ENCODE measurements at regions not wholly inside any gene's neighbourhood (a gene's known extent, or its start where the extent isn't known, plus 50 kb on each side); places are given as distances from the start of the nearest gene placed in this dataset.
"Not testable (repeated sequence)": the region's sequence is repeated elsewhere in the genome, so short reads cannot be mapped to it uniquely, and the experiment has no call there.

DNA sequence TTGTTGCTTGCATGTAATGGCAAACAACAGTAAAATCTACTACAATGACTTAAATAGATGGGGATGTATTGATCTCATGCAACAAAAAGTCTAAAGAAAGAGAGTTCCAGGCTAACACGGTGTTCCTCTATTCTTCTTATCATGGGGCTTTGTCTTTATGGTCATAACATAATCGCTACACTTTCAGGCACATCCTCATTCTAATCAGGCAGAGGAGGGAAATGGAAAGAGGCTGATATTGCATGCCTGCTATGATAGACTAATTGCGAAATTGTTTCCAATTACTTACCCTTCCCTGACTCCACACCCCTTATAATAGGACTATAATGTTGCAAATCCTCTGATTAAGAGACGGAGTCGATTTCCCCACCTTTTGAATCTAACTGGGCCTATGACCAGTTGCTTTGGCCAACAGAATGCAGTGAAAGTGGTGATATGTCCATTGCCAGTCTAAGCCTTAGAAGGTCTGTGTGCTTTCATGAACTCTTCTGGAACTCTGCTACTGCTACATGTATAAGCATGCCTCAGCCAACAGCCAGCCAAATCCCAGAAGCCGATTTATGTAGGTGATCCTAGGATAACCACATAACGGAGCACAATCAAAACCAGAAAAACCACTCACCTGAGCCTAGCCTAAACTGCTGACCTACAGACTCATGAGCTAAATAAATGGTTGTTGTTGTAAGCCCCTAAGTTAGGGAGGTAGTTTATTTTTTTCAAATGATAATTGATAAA, 180.3 kb upstream of the TACR1 start:
- WGBS (ENCODE audit: missing lambda C conversion rate) = 49% methylated on average over 7 of the region's 7 CpGs
- FAIRE-seq (peak; percentile 59), DNase-seq (ENCODE audit: low read depth in 1 of 2, low spot score in 1 of 2) (no peak), ATAC-seq (no peak)
- no peak overlapping the region for H3K27ac ChIP-seq
- no peak for TF ChIP-seq FOSL2 (IDR thresholded peaks at IDR 0.05)
- no peak for TF ChIP-seq FOSL2 (CRISPR knock-in tag; IDR thresholded peaks at IDR 0.05)
- no peak for TF ChIP-seq GATA3 (IDR thresholded peaks at IDR 0.05; ENCODE audit: borderline replicate concordance)
- no peak for TF ChIP-seq TFCP2L1 (CRISPR knock-in tag; IDR thresholded peaks at IDR 0.05)
- TF ChIP-seq HEYL (CRISPR knock-in tag; IDR thresholded peaks at IDR 0.05) = no peak
- no peak for TF ChIP-seq JUN (IDR thresholded peaks at IDR 0.05)
- no peak for TF ChIP-seq CHD2 (IDR thresholded peaks at IDR 0.05; ENCODE audit: low read length, partially characterized antibody)
- no peak for TF ChIP-seq ZSCAN20 (CRISPR knock-in tag; IDR thresholded peaks at IDR 0.05)
- no peak for TF ChIP-seq EP300 (IDR thresholded peaks at IDR 0.05)
- TF ChIP-seq POLR2A (IDR thresholded peaks at IDR 0.05; ENCODE audit: low read length) = no peak
- no peak for TF ChIP-seq HMGXB4 (CRISPR knock-in tag; IDR thresholded peaks at IDR 0.05; ENCODE audit: borderline replicate concordance)
- TF ChIP-seq, protein P1, sequence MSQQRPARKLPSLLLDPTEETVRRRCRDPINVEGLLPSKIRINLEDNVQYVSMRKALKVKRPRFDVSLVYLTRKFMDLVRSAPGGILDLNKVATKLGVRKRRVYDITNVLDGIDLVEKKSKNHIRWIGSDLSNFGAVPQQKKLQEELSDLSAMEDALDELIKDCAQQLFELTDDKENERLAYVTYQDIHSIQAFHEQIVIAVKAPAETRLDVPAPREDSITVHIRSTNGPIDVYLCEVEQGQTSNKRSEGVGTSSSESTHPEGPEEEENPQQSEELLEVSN (IDR thresholded peaks at IDR 0.05; ENCODE audit: borderline replicate concordance, low read depth) = no peak
- TF ChIP-seq ZFP36 (IDR thresholded peaks at IDR 0.05; ENCODE audit: borderline replicate concordance, partially characterized antibody) = no peak
- TF ChIP-seq MAFK (IDR thresholded peaks at IDR 0.05; ENCODE audit: partially characterized antibody) = no peak
- no peak for TF ChIP-seq EHMT2 (IDR thresholded peaks at IDR 0.05; ENCODE audit: low read depth)
- no peak overlapping the region for H3K4me2 ChIP-seq
- no peaks in the 10 kb centered on the region for H3K4me1 ChIP-seq
- ChIA-PET CTCF (no interaction called here), POLR2A (no interaction called here)
- no peaks in the 10 kb centered on the region for H3K9me3 ChIP-seq
- H3K4me3 ChIP-seq = no peak overlapping the region

GRCh38 chr2:75375646-75376582, 176.6 kb upstream of the TACR1 start:
- 46% methylated on average over 3 of the region's 3 CpGs for WGBS (ENCODE audit: missing lambda C conversion rate)
- H3K4me3 ChIP-seq = no peak overlapping the region
- TF ChIP-seq FOXS1 (CRISPR knock-in tag; IDR thresholded peaks at IDR 0.05) (no peak), HES2 (IDR thresholded peaks at IDR 0.05) (no peak), RNF2 (IDR thresholded peaks at IDR 0.05; ENCODE audit: borderline replicate concordance, low read depth) (no peak), ZFP36 (IDR thresholded peaks at IDR 0.05; ENCODE audit: borderline replicate concordance, partially characterized antibody) (no peak)
- TF ChIP-seq, protein P2, sequence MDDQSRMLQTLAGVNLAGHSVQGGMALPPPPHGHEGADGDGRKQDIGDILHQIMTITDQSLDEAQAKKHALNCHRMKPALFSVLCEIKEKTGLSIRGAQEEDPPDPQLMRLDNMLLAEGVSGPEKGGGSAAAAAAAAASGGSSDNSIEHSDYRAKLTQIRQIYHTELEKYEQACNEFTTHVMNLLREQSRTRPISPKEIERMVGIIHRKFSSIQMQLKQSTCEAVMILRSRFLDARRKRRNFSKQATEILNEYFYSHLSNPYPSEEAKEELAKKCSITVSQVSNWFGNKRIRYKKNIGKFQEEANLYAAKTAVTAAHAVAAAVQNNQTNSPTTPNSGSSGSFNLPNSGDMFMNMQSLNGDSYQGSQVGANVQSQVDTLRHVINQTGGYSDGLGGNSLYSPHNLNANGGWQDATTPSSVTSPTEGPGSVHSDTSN (IDR thresholded peaks at IDR 0.05) = no peak
- no peak overlapping the region for H3K27ac ChIP-seq
- DNase-seq (ENCODE audit: low read depth in 1 of 2, low spot score in 1 of 2) = no peak
- no peaks in the 10 kb centered on the region for H3K4me1 ChIP-seq
- no peak for FAIRE-seq
- ChIA-PET POLR2A (no interaction called here), CTCF (interaction anchor here (0.8 kb wide), 1 partner anchor 177 kb away, joined by 3 read pairs; the partner anchor contains the start of gene TACR1)
- H3K4me2 ChIP-seq = no peak overlapping the region
- ATAC-seq = no peak
- H3K9me3 ChIP-seq = no peaks in the 10 kb centered on the region

GRCh38 chr2:75374414-75374957, 175.2 kb upstream of the TACR1 start:
- H3K4me3 ChIP-seq; DNase-seq (ENCODE audit: low read depth in 1 of 2, low spot score in 1 of 2); H3K4me2 ChIP-seq; FAIRE-seq; ATAC-seq; POLR2A ChIA-PET; H3K4me1 ChIP-seq; CTCF ChIA-PET; H3K27ac ChIP-seq: not testable (repeated sequence)
- WGBS (ENCODE audit: missing lambda C conversion rate) = 49% methylated on average over 6 of the region's 6 CpGs
- H3K9me3 ChIP-seq = peaks cover 11% of the 10 kb centered on the region; the same call in 2 of the 3 replicates
